H9 (cell line): ENCODE measurements at regions not wholly inside any gene's neighbourhood (a gene's known extent, or its start where the extent isn't known, plus 50 kb on each side); places are given as distances from the start of the nearest gene placed in this dataset.

Source experiments
- DNase-seq: peaks from one replicate; pipeline ENCODE4 v3.0.0-alpha.2; 2017
- H2AFZ ChIP-seq: one replicate; pipeline ENCODE4 v1.6.1; 2013; ENCODE audit warnings: mild to moderate bottlenecking, low read length, control low read depth, moderate library complexity
- H2AK5ac ChIP-seq: 2 replicates; pipeline ENCODE4 v1.6.1; 2013; ENCODE audit warnings: low read length, control low read depth, mixed read lengths; ENCODE audit not compliant: insufficient read length
- H2BK120ac ChIP-seq: one replicate; pipeline ENCODE4 v1.6.1; 2013; ENCODE audit warnings: low read depth, mild to moderate bottlenecking, low read length, control low read depth, inconsistent platforms; ENCODE audit not compliant: poor library complexity, severe bottlenecking
- H2BK12ac ChIP-seq: 2 replicates; pipeline ENCODE4 v1.6.1; 2013; ENCODE audit warnings: low read length, control low read depth, mixed read lengths, low read depth; ENCODE audit not compliant: insufficient read length
- H2BK15ac ChIP-seq: 2 replicates; pipeline ENCODE4 v1.6.1; 2013; ENCODE audit warnings: low read depth, low read length, control low read depth
- H2BK20ac ChIP-seq: one replicate; pipeline ENCODE4 v1.6.1; 2013; ENCODE audit warnings: low read depth, mild to moderate bottlenecking, low read length, control low read depth, inconsistent platforms; ENCODE audit not compliant: poor library complexity, severe bottlenecking
- H2BK5ac ChIP-seq: 2 replicates; pipeline ENCODE4 v1.6.1; 2013; ENCODE audit warnings: low read length, control low read depth, mixed read lengths; ENCODE audit not compliant: insufficient read length
- H3K14ac ChIP-seq: 2 replicates; pipeline ENCODE4 v1.6.1; 2013; ENCODE audit warnings: low read length, control low read depth; ENCODE audit not compliant: insufficient read depth
- H3K18ac ChIP-seq: 2 replicates; pipeline ENCODE4 v1.6.1; 2013; ENCODE audit warnings: low read depth, mild to moderate bottlenecking, mixed read lengths, low read length, control low read depth; ENCODE audit not compliant: insufficient read length
- H3K23ac ChIP-seq: 2 replicates; pipeline ENCODE4 v1.6.1; 2013; ENCODE audit warnings: low read length, control low read depth, mixed read lengths, low read depth; ENCODE audit not compliant: insufficient read length
- H3K23me2 ChIP-seq: 2 replicates; pipeline ENCODE4 v1.6.1; 2013; ENCODE audit warnings: low read depth, mild to moderate bottlenecking, mixed read lengths, low read length, control low read depth; ENCODE audit not compliant: insufficient read length, poor library complexity, severe bottlenecking
- H3K27ac ChIP-seq: 2 replicates; pipeline ENCODE4 v1.5.1; 2013; ENCODE audit warnings: low read length, control low read depth, mixed read lengths, low read depth; ENCODE audit not compliant: insufficient read length
- H3K27me3 ChIP-seq: 2 replicates; pipeline ENCODE4 v1.6.1; 2013; ENCODE audit warnings: low read length, control low read depth, inconsistent platforms; ENCODE audit not compliant: insufficient read depth
- H3K4ac ChIP-seq: 2 replicates; pipeline ENCODE4 v1.6.1; 2013; ENCODE audit warnings: low read depth, mild to moderate bottlenecking, control low read depth, inconsistent platforms, low read length, moderate library complexity
- H3K4me1 ChIP-seq: 2 replicates; pipeline ENCODE4 v1.6.1; 2013; ENCODE audit warnings: low read length, control low read depth, inconsistent platforms; ENCODE audit not compliant: insufficient read depth
- H3K4me2 ChIP-seq: 2 replicates; pipeline ENCODE4 v1.6.1; 2013; ENCODE audit warnings: low read length, control low read depth, mixed read lengths; ENCODE audit not compliant: insufficient read length, insufficient read depth
- H3K56ac ChIP-seq: 2 replicates; pipeline ENCODE4 v1.6.1; 2013; ENCODE audit warnings: low read depth, mild to moderate bottlenecking, mixed read lengths, low read length, control low read depth; ENCODE audit not compliant: insufficient read length
- H3K79me1 ChIP-seq: 2 replicates; pipeline ENCODE4 v1.6.1; 2013; ENCODE audit warnings: low read depth, mild to moderate bottlenecking, moderate library complexity, low read length, control low read depth, inconsistent platforms; ENCODE audit not compliant: insufficient read depth, poor library complexity, severe bottlenecking
- H3K79me2 ChIP-seq: 2 replicates; pipeline ENCODE4 v1.6.1; 2013; ENCODE audit warnings: low read length, control low read depth, inconsistent platforms; ENCODE audit not compliant: insufficient read depth
- H3K9ac ChIP-seq: 2 replicates; pipeline ENCODE4 v1.6.1; 2013; ENCODE audit warnings: low read length, control low read depth, mixed read lengths; ENCODE audit not compliant: insufficient read length; ENCODE audit errors: extremely low read depth
- H3K9me3 ChIP-seq: one replicate; pipeline ENCODE4 v1.6.1; 2013; ENCODE audit warnings: low read depth, low read length, inconsistent platforms; ENCODE audit not compliant: control insufficient read depth
- H3T11ph ChIP-seq: one replicate; pipeline ENCODE4 v1.6.1; 2013; ENCODE audit warnings: mild to moderate bottlenecking, low read length, control low read depth, inconsistent platforms
- H4K20me1 ChIP-seq: one replicate; pipeline ENCODE4 v1.6.1; 2013; ENCODE audit not compliant: control insufficient read depth, insufficient read length, insufficient read depth
- H4K5ac ChIP-seq: 2 replicates; pipeline ENCODE4 v1.6.1; 2013; ENCODE audit warnings: low read depth, mild to moderate bottlenecking, mixed read lengths, low read length, control low read depth; ENCODE audit not compliant: insufficient read length
- H4K8ac ChIP-seq: replicated peaks from 2 replicates; pipeline ENCODE4 v1.6.1; 2013; ENCODE audit warnings: low read length, control low read depth, mixed read lengths, low read depth; ENCODE audit not compliant: insufficient read length
- H4K91ac ChIP-seq: 2 replicates; pipeline ENCODE4 v1.6.1; 2013; ENCODE audit warnings: low read depth, mild to moderate bottlenecking, moderate library complexity, mixed read lengths, low read length, control low read depth; ENCODE audit not compliant: insufficient read length
- H3K27ac Mint-ChIP-seq, 3 experiments: 2 replicates in 2 of 3; 3 replicates in 1 of 3; pipeline ENCODE4 v1.8.0; 2020 to 2021; ENCODE audit warnings: mixed read lengths in 3 of 3, mild to moderate bottlenecking in 1 of 3, moderate library complexity in 1 of 3
- H3K27me3 Mint-ChIP-seq: 2 replicates; pipeline ENCODE4 v1.8.0; 2021; ENCODE audit warnings: low read depth, mild to moderate bottlenecking, moderate library complexity, mixed read lengths
- H3K36me3 Mint-ChIP-seq, 3 experiments: 2 replicates in 2 of 3; 3 replicates in 1 of 3; pipeline ENCODE4 v1.8.0; 2020 to 2021; ENCODE audit warnings: low read depth in 3 of 3, mixed read lengths in 3 of 3; ENCODE audit not compliant: insufficient read depth in 1 of 3
- H3K4me1 Mint-ChIP-seq, 2 experiments: 2 replicates each; pipeline ENCODE4 v1.8.0; 2020; ENCODE audit warnings: mixed read lengths in 2 of 2
- H3K4me3 Mint-ChIP-seq, 2 experiments: 2 replicates in 1 of 2; 3 replicates in 1 of 2; pipeline ENCODE4 v1.8.0; 2020 to 2021; ENCODE audit warnings: mild to moderate bottlenecking in 2 of 2, mixed read lengths in 2 of 2, moderate library complexity in 1 of 2
- H3K9me3 Mint-ChIP-seq, 2 experiments: 2 replicates in 1 of 2; 3 replicates in 1 of 2; pipeline ENCODE4 v1.8.0; 2020; ENCODE audit warnings: mild to moderate bottlenecking in 2 of 2, mixed read lengths in 2 of 2, moderate library complexity in 1 of 2
- CTCF ChIP-seq: fragments of 200-600 bp; sonication (generic); conservative IDR thresholded peaks from 3 replicates; pipeline ENCODE4 v1.8.0; 2021; ENCODE audit warnings: antibody characterized with exemption, mild to moderate bottlenecking
- WGBS: extraction: QIAGEN DNeasy Blood & Tissue Kit; methylation state at CpG from one replicate; pipeline ENCODE4 v1.1.7; 2013; ENCODE audit warnings: missing lambda C conversion rate, low lambda C conversion rate, mixed read lengths; ENCODE audit not compliant: insufficient read length; ENCODE audit errors: extremely low coverage; 5-methylcytosine and 5-hydroxymethylcytosine counted together

GRCh38 chr3:25235031-25235430 is 193.0 kb upstream of the RARB start:
- Histone ChIP-seq H3K79me2 (no peaks in the 10 kb centered on the region), H2AK5ac (no peak overlapping the region), H3K4me2 (no peak overlapping the region), H2BK5ac (no peak overlapping the region), H2AFZ (peak overlapping the region; percentile 22), H3K9me3 (no peaks in the 10 kb centered on the region), H3K23me2 (no peaks in the 10 kb centered on the region), H4K8ac (no peak overlapping the region), H3K4me1 (no peaks in the 10 kb centered on the region), H3K14ac (no peak overlapping the region), H4K20me1 (no peaks in the 10 kb centered on the region), H2BK15ac (no peak overlapping the region), H4K91ac (no peak overlapping the region), H3K18ac (no peak overlapping the region), H3K27ac (no peak overlapping the region), H3K23ac (no peak overlapping the region), H3K4ac (no peak overlapping the region), H3K79me1 (no peaks in the 10 kb centered on the region), H4K5ac (no peak overlapping the region), H3K56ac (no peak overlapping the region), H2BK12ac (no peak overlapping the region), H3T11ph (no peak overlapping the region), H3K27me3 (no peaks in the 10 kb centered on the region), H2BK20ac (no peak overlapping the region), H3K9ac (no peak overlapping the region), H2BK120ac (no peak overlapping the region)
- Mint-ChIP-seq H3K27ac (no peak overlapping the region), H3K9me3 (no peaks in the 10 kb centered on the region), H3K27me3 (no peaks in the 10 kb centered on the region), H3K4me3 (no peak overlapping the region), H3K36me3 (no peaks in the 10 kb centered on the region), H3K4me1 (peaks cover 3 to 4% of the 10 kb centered on the region in 2 experiments; a peak in 2 of 4 replicates)
- no CpG with 5 or more reads among the region's 1 CpG for WGBS
- no peak for DNase-seq
- no peak for TF ChIP-seq CTCF
